Epithelial cell of proximal tubule (primary cell): ENCODE measurements at regions not wholly inside any gene's neighbourhood (a gene's known extent, or its start where the extent isn't known, plus 50 kb on each side); places are given as distances from the start of the nearest gene placed in this dataset.

Experiments used
- DNase-seq: peaks from one replicate; pipeline ENCODE4 v3.0.0-alpha.2; 2011; ENCODE audit warnings: low read depth
- H3K4me3 ChIP-seq: 2 replicates; pipeline ENCODE4 v1.5.1; 2011; ENCODE audit warnings: low read depth, mild to moderate bottlenecking, low read length
- TF ChIP-seq, protein P1 (sequence below): conservative IDR thresholded peaks from 2 replicates; pipeline ENCODE4 v1.5.1; 2012; ENCODE audit warnings: low read depth, mild to moderate bottlenecking, low read length

DNA sequence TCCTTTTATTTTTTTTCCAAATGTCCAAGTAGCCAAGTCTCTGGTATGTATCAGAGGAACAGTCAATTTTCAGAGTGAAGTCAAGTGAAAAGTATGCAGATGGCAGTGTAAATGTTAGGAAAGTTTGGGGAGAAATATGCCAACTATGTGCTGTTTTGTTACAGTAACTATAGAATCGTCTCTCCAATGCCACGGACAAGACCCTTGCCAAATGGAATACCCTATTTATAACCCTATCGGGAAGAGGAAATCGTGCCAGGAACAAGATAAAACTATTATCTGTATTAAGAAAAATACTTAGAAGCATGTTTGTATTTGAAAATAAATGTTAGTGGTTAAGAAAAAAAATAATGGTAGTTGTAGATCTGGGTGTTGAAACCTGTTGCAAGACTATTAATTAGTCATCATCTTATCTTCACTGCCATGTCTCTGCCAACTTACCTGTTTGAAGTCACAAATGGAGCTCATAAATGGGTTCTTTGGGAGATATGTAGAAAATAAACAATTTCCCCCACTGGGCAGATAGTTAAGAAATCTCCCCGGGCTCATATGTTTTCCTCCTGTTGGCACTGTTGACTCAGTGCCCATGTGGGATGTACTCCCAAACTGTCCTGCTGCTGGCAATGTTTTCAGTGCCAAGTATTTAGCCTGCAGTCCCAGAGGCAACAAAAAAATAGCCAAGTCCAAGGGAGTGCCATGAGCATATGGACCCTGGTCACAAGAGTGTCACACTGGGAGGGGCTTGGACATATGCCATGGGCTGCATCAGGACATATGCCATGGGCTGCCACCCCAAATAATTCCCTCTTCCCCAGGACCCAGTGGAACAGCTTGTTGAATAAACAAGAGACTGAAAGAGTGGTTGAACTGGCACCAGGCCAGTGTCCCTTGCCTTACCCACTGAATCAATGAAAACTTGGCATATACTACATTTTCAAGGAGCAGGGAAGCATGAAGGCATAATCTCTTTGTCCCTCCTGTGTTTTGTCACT lies 366.9 kb downstream of the OSR1 start:
- no peak overlapping the region for H3K4me3 ChIP-seq
- TF ChIP-seq, protein P1, sequence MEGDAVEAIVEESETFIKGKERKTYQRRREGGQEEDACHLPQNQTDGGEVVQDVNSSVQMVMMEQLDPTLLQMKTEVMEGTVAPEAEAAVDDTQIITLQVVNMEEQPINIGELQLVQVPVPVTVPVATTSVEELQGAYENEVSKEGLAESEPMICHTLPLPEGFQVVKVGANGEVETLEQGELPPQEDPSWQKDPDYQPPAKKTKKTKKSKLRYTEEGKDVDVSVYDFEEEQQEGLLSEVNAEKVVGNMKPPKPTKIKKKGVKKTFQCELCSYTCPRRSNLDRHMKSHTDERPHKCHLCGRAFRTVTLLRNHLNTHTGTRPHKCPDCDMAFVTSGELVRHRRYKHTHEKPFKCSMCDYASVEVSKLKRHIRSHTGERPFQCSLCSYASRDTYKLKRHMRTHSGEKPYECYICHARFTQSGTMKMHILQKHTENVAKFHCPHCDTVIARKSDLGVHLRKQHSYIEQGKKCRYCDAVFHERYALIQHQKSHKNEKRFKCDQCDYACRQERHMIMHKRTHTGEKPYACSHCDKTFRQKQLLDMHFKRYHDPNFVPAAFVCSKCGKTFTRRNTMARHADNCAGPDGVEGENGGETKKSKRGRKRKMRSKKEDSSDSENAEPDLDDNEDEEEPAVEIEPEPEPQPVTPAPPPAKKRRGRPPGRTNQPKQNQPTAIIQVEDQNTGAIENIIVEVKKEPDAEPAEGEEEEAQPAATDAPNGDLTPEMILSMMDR: no peak
- DNase-seq: peak; percentile 44

DNA sequence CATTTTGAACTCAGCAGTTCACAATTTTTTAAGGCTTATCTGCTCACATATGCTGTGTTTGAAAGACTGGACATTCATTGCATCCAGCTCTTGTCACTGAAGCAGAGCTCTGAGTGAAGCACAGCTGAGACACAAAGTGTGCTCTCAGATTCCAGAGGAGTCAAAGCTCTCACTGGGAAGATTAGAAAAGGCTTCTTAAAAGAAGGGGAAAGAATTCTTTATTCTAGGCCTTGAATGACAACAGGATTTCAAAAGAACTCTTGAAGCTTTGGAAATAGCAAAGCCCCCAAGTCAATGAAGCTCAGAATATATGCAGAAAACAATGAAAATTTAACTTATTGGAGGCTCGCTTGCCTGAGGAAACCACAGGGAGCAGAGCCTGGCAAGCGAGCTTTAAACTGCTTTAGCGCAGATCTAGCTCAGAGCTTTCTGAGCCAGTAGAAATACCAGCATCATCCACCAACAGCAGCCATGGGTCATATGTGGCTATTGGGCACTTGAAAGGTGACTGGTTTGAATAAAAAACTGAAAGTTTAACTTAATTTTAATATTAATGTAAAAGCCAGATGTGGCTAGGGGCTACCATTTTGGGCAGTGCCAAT lies 369.7 kb downstream of the OSR1 start:
- DNase-seq: no peak
- H3K4me3 ChIP-seq: no peak overlapping the region
- TF ChIP-seq, protein P1: no peak

DNA sequence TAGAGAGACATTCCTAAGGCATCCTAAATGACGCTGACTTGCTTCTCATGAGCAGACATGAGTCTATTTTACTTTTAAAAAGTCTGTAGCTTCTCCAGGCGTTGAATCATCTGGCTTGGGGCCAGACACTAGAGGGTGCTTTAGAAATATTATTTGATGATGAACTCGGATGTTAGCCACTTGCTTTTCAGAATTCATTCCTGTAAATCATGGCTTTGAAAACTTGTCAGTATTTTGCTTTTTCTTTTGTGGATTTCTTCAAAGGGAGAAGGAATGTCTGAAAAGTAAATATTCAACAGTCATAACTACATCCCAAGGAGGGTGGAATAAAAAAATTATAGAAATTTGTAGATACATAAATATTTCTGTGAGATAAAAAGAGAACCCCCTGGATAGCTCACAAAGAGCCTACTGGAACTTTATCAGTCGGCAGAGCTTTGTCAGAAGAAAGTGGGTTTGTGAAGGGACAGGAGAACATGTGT lies 370.8 kb downstream of the OSR1 start:
- no peak overlapping the region for H3K4me3 ChIP-seq
- TF ChIP-seq, protein P1: peak; percentile 24
- peak; percentile 15 for DNase-seq

DNA sequence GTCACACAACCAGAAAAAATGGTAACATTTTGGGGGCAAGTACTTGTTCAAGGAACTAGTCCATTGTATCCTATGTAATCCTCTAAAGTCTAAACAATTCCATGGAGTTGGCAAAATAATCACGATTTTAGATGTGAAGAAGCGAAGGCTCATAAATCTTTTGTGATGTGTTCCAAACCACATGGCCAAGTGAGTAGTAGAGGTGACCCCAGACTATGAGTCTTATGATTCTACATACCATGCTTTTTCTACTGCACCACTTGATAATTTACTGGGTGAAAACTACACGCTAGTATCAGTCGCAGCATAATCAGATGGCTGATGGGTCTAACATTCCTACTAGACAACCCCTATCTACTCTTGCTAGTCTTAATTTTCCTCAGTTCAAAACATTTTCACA lies 371.4 kb downstream of the OSR1 start:
- DNase-seq: no peak
- TF ChIP-seq, protein P1: no peak
- no peak overlapping the region for H3K4me3 ChIP-seq

DNA sequence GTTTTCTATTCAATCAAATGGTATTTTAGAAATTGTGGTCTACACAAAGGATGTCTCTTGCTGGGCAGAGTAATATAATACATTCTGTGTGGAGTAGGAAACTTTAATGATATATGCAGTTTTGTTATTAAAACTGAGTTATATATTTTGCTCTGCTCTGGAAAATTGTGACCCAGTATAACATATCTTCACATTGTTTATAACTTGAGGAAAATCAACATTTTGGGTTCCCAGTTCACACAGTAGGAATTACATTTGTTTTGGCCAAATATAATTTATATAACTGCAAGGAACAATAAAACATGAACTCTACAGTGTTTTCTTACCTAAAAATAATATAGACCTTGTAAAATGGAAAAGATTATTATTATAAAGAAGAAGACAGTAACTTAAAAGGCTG lies 372.4 kb downstream of the OSR1 start:
- TF ChIP-seq, protein P1: no peak
- no peak overlapping the region for H3K4me3 ChIP-seq

DNA sequence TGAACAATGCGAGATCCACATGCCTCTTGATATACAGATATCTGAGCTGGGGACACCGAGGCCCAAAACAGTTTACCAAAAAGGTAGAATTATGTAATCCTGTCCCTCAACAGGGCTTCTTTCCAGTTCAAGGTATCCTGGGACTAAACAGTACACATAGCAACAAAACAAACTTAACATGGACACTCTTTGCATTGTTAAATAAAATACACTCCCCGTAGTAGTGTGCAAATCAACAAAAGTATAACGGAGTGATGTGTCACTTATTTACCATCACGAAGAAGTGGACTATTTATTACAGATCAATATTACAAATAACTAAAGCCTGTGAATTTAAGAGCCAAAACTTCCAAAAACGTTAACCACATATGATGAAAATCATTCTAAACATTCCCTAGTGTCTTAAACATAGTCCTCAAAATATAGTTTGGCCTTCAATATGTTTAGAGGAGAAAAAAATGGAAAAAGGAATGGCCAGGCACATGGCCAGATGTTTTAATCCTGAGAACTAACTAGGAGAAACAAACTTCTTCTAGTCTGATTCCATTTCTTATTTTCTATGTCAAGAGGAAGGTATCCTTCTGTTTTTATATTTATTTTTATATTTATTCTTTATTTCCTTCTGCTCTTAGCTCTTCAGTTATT lies 377.5 kb downstream of the OSR1 start:
- no peak for DNase-seq
- TF ChIP-seq, protein P1: no peak
- no peak overlapping the region for H3K4me3 ChIP-seq

More for the DNA sequence above, 372.4 kb downstream of the OSR1 start:
- no peak for DNase-seq
